AG09309 (cell line): ENCODE measurements at regions not wholly inside any gene's neighbourhood (a gene's known extent, or its start where the extent isn't known, plus 50 kb on each side); places are given as distances from the start of the nearest gene placed in this dataset.
"Not testable (repeated sequence)": the region's sequence is repeated elsewhere in the genome, so short reads cannot be mapped to it uniquely, and the experiment has no call there.

Experiments used
- DNase-seq: peaks from one replicate; pipeline ENCODE4 v3.0.0-alpha.2; 2010; ENCODE audit warnings: low read depth
- H3K4me3 ChIP-seq: 2 replicates; pipeline ENCODE4 v1.5.1; 2011; ENCODE audit warnings: mild to moderate bottlenecking, low read depth, low read length, moderate library complexity; ENCODE audit not compliant: control insufficient read depth
- TF ChIP-seq, protein P1 (sequence below): IDR thresholded peaks from 2 replicates; pipeline ENCODE4 v1.5.1; 2011; ENCODE audit warnings: mild to moderate bottlenecking, low read depth, low read length, inconsistent platforms; ENCODE audit not compliant: insufficient read depth, control insufficient read depth; ENCODE audit errors: missing control alignments

DNA sequence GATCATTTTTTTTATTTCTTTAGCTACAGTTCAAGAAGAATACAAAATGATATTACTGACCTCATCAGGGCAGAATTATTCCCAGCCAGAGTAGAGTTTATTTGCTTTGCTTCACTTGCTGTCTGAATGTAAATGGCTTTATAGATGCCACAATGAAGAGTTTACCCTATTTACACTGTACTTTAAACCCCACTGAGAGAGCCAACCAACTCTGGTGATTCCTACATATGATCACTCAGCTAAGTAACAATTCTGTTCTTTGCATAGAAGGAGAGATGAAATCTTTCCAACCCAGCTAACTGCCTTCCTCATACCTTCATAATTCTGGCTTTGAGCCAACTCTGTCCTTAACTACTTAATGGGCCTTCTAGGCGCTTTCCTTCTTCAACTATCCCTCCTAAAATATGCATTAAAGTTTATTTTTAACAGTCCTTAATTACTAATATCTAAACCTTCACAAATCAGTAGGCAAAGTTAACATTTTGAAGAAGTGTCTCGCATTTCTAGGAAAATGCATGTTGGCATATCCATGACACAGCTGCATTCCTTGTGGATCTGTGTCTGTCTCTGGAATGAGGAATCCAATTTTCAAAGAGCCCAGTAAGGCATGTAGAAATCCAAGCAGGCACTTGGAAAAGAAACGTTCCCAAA is 284.8 kb upstream of the GRAMD2B start:
- TF ChIP-seq, protein P1, sequence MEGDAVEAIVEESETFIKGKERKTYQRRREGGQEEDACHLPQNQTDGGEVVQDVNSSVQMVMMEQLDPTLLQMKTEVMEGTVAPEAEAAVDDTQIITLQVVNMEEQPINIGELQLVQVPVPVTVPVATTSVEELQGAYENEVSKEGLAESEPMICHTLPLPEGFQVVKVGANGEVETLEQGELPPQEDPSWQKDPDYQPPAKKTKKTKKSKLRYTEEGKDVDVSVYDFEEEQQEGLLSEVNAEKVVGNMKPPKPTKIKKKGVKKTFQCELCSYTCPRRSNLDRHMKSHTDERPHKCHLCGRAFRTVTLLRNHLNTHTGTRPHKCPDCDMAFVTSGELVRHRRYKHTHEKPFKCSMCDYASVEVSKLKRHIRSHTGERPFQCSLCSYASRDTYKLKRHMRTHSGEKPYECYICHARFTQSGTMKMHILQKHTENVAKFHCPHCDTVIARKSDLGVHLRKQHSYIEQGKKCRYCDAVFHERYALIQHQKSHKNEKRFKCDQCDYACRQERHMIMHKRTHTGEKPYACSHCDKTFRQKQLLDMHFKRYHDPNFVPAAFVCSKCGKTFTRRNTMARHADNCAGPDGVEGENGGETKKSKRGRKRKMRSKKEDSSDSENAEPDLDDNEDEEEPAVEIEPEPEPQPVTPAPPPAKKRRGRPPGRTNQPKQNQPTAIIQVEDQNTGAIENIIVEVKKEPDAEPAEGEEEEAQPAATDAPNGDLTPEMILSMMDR, result no peak
- H3K4me3 ChIP-seq, result no peak overlapping the region
- DNase-seq, result no peak

DNA sequence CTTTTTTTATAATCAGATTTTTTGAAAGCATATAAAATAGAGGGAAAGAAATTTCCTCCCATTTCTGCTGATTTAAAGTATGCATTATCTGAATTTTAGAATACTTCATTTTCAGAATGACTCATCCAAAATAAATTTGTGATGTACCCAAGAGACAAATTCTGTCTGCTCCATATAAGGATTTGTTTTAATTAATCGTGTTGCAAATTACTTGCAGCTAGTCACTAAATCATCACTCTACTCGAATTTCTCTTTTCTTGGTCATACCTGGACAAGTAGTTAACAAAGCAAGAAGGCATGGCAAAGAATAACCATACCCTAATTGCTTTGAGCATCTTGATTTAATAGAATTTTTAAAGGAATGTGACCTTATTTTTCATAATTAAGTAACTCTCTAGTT is 284.1 kb upstream of the GRAMD2B start:
- DNase-seq, result no peak
- TF ChIP-seq, protein P1, result no peak
- H3K4me3 ChIP-seq, result no peak overlapping the region

DNA sequence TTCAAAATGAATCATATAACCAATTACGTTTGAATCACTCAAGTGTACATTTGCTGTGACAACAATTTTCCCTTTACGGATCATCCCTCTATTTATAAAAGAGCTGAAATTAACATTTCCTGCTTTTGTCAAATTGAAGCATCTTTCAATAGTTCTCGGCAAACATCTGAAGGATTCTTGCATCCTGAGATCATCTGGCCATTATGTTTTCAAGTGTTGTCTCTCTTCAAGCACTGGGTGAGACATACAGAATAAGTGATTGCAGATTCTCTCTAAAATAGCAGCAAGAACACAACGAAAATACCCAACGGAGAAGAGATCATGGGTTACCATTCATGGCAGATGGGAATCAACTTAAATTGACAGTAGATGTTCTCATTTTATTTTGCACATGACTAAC is 283.4 kb upstream of the GRAMD2B start:
- TF ChIP-seq, protein P1, result no peak
- H3K4me3 ChIP-seq, result no peak overlapping the region

DNA sequence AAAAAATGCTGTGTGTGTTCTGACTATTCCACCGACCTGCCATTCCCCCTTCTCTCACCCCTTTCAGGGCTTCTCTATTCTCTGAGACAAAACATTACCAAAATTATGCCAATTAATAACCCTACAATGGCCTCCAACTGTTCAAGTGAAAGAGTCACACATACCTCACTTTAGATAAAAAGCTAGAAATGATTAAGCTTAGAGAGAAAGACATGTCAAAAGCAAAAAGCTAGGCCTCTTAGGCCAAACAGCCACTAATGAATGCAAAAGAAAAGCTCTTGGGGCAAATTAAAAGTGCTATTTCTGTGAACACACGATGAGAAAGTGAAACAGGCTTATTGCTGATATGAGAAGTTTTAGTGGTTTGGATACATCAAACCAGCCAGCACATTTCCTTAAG is 279.6 kb upstream of the GRAMD2B start:
- TF ChIP-seq, protein P1, result no peak
- no peak overlapping the region for H3K4me3 ChIP-seq
- no peak for DNase-seq

More for the DNA sequence above, 283.4 kb upstream of the GRAMD2B start:
- DNase-seq, result no peak

DNA sequence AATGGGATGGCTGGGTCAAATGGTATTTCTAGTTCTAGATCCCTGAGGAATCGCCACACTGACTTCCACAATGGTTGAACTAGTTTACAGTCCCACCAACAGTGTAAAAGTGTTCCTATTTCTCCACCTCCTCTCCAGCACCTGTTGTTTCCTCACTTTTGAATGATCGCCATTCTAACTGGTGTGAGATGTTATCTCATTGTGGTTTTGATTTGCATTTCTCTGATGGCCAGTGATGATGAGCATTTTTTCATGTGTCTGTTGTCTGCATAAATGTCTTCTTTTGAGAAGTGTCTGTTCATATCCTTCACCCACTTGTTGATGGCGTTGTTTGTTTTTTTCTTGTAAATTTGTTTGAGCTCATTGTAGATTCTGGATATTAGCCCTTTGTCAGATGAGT is 272.9 kb upstream of the GRAMD2B start:
- DNase-seq, H3K4me3 ChIP-seq: not testable (repeated sequence)

DNA sequence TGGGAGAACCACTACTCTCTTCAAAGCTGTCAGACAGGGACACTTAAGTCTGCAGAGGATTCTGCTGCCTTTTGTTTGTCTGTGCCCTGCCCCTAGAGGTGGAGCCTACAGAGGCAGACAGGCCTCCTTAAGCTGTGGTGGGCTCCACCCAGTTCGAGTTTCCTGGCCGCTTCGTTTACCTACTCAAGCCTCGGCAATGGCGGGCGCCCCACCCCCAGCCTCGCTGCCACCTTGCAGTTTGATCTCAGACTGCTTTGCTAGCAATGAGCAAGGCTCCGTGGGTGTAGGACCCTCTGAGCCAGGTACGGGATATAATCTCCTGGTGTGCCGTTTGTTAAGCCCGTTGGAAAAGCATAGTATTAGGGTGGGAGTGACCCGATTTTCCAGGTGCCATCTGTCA is 267.9 kb upstream of the GRAMD2B start:
- not testable (repeated sequence) for H3K4me3 ChIP-seq, DNase-seq

DNA sequence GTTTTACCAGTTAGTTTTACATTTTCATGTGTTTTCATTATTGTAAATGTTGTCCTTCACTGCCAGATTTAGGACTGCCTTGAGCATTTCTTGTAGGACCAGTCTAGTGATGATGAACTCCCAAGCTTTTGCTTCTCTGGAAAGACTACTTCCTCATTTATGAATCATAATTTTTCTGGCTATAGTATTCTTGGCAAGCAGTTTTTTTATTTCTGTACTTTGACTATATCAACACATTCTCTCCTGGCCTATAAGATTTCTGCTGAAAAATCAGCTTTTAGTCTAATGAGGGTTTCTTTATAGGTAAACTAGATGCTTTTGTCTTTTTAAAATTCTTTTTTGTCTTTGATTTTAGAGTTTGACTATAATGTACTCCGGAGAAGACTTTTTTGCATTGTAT is 256.8 kb upstream of the GRAMD2B start:
- no peak overlapping the region for H3K4me3 ChIP-seq
- no peak for DNase-seq

More for the DNA sequence above, 256.8 kb upstream of the GRAMD2B start:
- TF ChIP-seq, protein P1, result no peak
